ENCODE measurements at regions not wholly inside any gene's neighbourhood (a gene's known extent, or its start where the extent isn't known, plus 50 kb on each side); places are given as distances from the start of the nearest gene placed in this dataset.

- Mint-ChIP-seq H3K4me3 (no peak overlapping the region), H3K27me3 (no peaks in the 10 kb centered on the region), H3K9me3 (peaks cover 0 to 9% (median 3%) of the 10 kb centered on the region in 8 donors), H3K4me1 (no peaks in the 10 kb centered on the region), H3K36me3 (no peaks in the 10 kb centered on the region), H3K27ac (no peak overlapping the region)
- intact Hi-C loops (cut with micrococcal nuclease), result no loop called here
- no peak overlapping the region for H3K27ac ChIP-seq (ENCODE audit: low read depth, low read length)
- ChIA-PET POLR2A (ENCODE audit: partially characterized antibody) (no interaction called here), CTCF (ENCODE audit: partially characterized antibody) (no interaction called here)
- DNase-seq, result no peak
- H3K4me3 ChIP-seq (ENCODE audit: low read length in 2 of 2), result no peak overlapping the region
- H3K36me3 ChIP-seq (ENCODE audit: insufficient read depth, low read length), result no peaks in the 10 kb centered on the region
- H3K27me3 ChIP-seq (ENCODE audit: insufficient read depth, low read length), result no peaks in the 10 kb centered on the region
- no peaks in the 10 kb centered on the region for H3K9me3 ChIP-seq (ENCODE audit: control insufficient read depth in 1 of 2, low read length in 2 of 2)
- H3K4me1 ChIP-seq (ENCODE audit: insufficient read depth, low read length), result no peaks in the 10 kb centered on the region
These were observed 70.7 kb upstream of the TRPC7 start for GRCh38 chr5:136435946-136436543.

GRCh38 chr5:136434795-136435194 is 69.5 kb upstream of the TRPC7 start:
- Mint-ChIP-seq H3K4me1 (no peaks in the 10 kb centered on the region), H3K9me3 (peaks cover 0 to 7% (median 3%) of the 10 kb centered on the region in 8 donors), H3K27ac (no peak overlapping the region), H3K4me3 (no peak overlapping the region), H3K27me3 (no peaks in the 10 kb centered on the region), H3K36me3 (no peaks in the 10 kb centered on the region)
- DNase-seq, result no peak
- Histone ChIP-seq H3K27me3 (ENCODE audit: insufficient read depth, low read length) (no peaks in the 10 kb centered on the region), H3K36me3 (ENCODE audit: insufficient read depth, low read length) (no peaks in the 10 kb centered on the region), H3K9me3 (ENCODE audit: control insufficient read depth in 1 of 2, low read length in 2 of 2) (no peaks in the 10 kb centered on the region), H3K4me1 (ENCODE audit: insufficient read depth, low read length) (no peaks in the 10 kb centered on the region), H3K4me3 (ENCODE audit: low read length in 2 of 2) (no peak overlapping the region), H3K27ac (ENCODE audit: low read depth, low read length) (no peak overlapping the region)
- ChIA-PET CTCF (ENCODE audit: partially characterized antibody) (no interaction called here), POLR2A (ENCODE audit: partially characterized antibody) (no interaction called here)
- intact Hi-C loops (cut with micrococcal nuclease), result no loop called here

GRCh38 chr5:136432705-136433104 is 67.4 kb upstream of the TRPC7 start:
- intact Hi-C loops (cut with micrococcal nuclease), result no loop called here
- no peaks in the 10 kb centered on the region for H3K36me3 ChIP-seq (ENCODE audit: insufficient read depth, low read length)
- no peak for DNase-seq
- H3K36me3 Mint-ChIP-seq, result no peaks in the 10 kb centered on the region
- H3K4me3 Mint-ChIP-seq, result no peak overlapping the region
- no peaks in the 10 kb centered on the region for H3K4me1 Mint-ChIP-seq
- CTCF ChIA-PET (ENCODE audit: partially characterized antibody), result no interaction called here
- H3K27me3 Mint-ChIP-seq, result no peaks in the 10 kb centered on the region
- POLR2A ChIA-PET (ENCODE audit: partially characterized antibody), result no interaction called here
- no peaks in the 10 kb centered on the region for H3K27me3 ChIP-seq (ENCODE audit: insufficient read depth, low read length)
- no peak overlapping the region for H3K27ac ChIP-seq (ENCODE audit: low read depth, low read length)
- no peak overlapping the region for H3K4me3 ChIP-seq (ENCODE audit: low read length in 2 of 2)
- H3K9me3 ChIP-seq (ENCODE audit: control insufficient read depth in 1 of 2, low read length in 2 of 2), result no peaks in the 10 kb centered on the region
- H3K4me1 ChIP-seq (ENCODE audit: insufficient read depth, low read length), result no peaks in the 10 kb centered on the region
- H3K27ac Mint-ChIP-seq, result no peak overlapping the region
- peaks cover 0 to 4% (median 0%) of the 10 kb centered on the region in 8 donors for H3K9me3 Mint-ChIP-seq

- H3K27ac Mint-ChIP-seq, result no peak overlapping the region
- H3K4me1 Mint-ChIP-seq, result no peaks in the 10 kb centered on the region
- intact Hi-C loops (cut with micrococcal nuclease), result no loop called here
- Histone ChIP-seq H3K36me3 (ENCODE audit: insufficient read depth, low read length) (no peaks in the 10 kb centered on the region), H3K4me3 (ENCODE audit: low read length in 2 of 2) (no peak overlapping the region), H3K9me3 (ENCODE audit: control insufficient read depth in 1 of 2, low read length in 2 of 2) (no peaks in the 10 kb centered on the region), H3K27ac (ENCODE audit: low read depth, low read length) (no peak overlapping the region), H3K27me3 (ENCODE audit: insufficient read depth, low read length) (no peaks in the 10 kb centered on the region), H3K4me1 (ENCODE audit: insufficient read depth, low read length) (no peaks in the 10 kb centered on the region)
- no peaks in the 10 kb centered on the region for H3K36me3 Mint-ChIP-seq
- peaks cover 0 to 6% (median 0%) of the 10 kb centered on the region in 8 donors for H3K9me3 Mint-ChIP-seq
- CTCF ChIA-PET (ENCODE audit: partially characterized antibody), result no interaction called here
- H3K27me3 Mint-ChIP-seq, result peaks cover 0 to 2% of the 10 kb centered on the region in 2 donors
- POLR2A ChIA-PET (ENCODE audit: partially characterized antibody), result no interaction called here
- DNase-seq, result no peak
- H3K4me3 Mint-ChIP-seq, result no peak overlapping the region
These were observed 64.7 kb upstream of the TRPC7 start for GRCh38 chr5:136430081-136430480.

- Mint-ChIP-seq H3K36me3 (no peaks in the 10 kb centered on the region), H3K9me3 (peaks cover 0 to 2% (median 0%) of the 10 kb centered on the region in 8 donors), H3K27me3 (peaks cover 0 to 2% of the 10 kb centered on the region in 2 donors), H3K27ac (no peak overlapping the region), H3K4me1 (no peaks in the 10 kb centered on the region), H3K4me3 (no peak overlapping the region)
- no peaks in the 10 kb centered on the region for H3K4me1 ChIP-seq (ENCODE audit: insufficient read depth, low read length)
- POLR2A ChIA-PET (ENCODE audit: partially characterized antibody), result no interaction called here
- no peak for DNase-seq
- intact Hi-C loops (cut with micrococcal nuclease), result no loop called here
- CTCF ChIA-PET (ENCODE audit: partially characterized antibody), result no interaction called here
- no peaks in the 10 kb centered on the region for H3K27me3 ChIP-seq (ENCODE audit: insufficient read depth, low read length)
- no peaks in the 10 kb centered on the region for H3K36me3 ChIP-seq (ENCODE audit: insufficient read depth, low read length)
- H3K27ac ChIP-seq (ENCODE audit: low read depth, low read length), result no peak overlapping the region
- no peak overlapping the region for H3K4me3 ChIP-seq (ENCODE audit: low read length in 2 of 2)
- H3K9me3 ChIP-seq (ENCODE audit: control insufficient read depth in 1 of 2, low read length in 2 of 2), result no peaks in the 10 kb centered on the region
These were observed 62.1 kb upstream of the TRPC7 start for GRCh38 chr5:136427426-136427825.

- no peaks in the 10 kb centered on the region for H3K36me3 Mint-ChIP-seq
- no peak overlapping the region for H3K27ac ChIP-seq (ENCODE audit: low read depth, low read length)
- H3K27me3 ChIP-seq (ENCODE audit: insufficient read depth, low read length), result no peaks in the 10 kb centered on the region
- no peak overlapping the region for H3K4me3 Mint-ChIP-seq
- no peaks in the 10 kb centered on the region for H3K4me1 Mint-ChIP-seq
- DNase-seq, result no peak
- peaks cover 0 to 2% (median 0%) of the 10 kb centered on the region in 8 donors for H3K9me3 Mint-ChIP-seq
- H3K27me3 Mint-ChIP-seq, result peaks cover 0 to 2% of the 10 kb centered on the region in 2 donors
- H3K4me1 ChIP-seq (ENCODE audit: insufficient read depth, low read length), result no peaks in the 10 kb centered on the region
- H3K36me3 ChIP-seq (ENCODE audit: insufficient read depth, low read length), result no peaks in the 10 kb centered on the region
- no peak overlapping the region for H3K27ac Mint-ChIP-seq
- intact Hi-C loops (cut with micrococcal nuclease), result no loop called here
- CTCF ChIA-PET (ENCODE audit: partially characterized antibody), result no interaction called here
- POLR2A ChIA-PET (ENCODE audit: partially characterized antibody), result no interaction called here
- H3K4me3 ChIP-seq (ENCODE audit: low read length in 2 of 2), result no peak overlapping the region
- H3K9me3 ChIP-seq (ENCODE audit: control insufficient read depth in 1 of 2, low read length in 2 of 2), result no peaks in the 10 kb centered on the region
These were observed 60.6 kb upstream of the TRPC7 start for GRCh38 chr5:136425921-136426320.

GRCh38 chr5:136424835-136425584 is 59.7 kb upstream of the TRPC7 start:
- Mint-ChIP-seq H3K36me3 (no peaks in the 10 kb centered on the region), H3K9me3 (peaks cover 0 to 2% (median 0%) of the 10 kb centered on the region in 8 donors), H3K27ac (no peak overlapping the region), H3K4me1 (no peaks in the 10 kb centered on the region), H3K27me3 (peaks cover 0 to 4% of the 10 kb centered on the region in 2 donors), H3K4me3 (no peak overlapping the region)
- no peaks in the 10 kb centered on the region for H3K9me3 ChIP-seq (ENCODE audit: control insufficient read depth in 1 of 2, low read length in 2 of 2)
- H3K4me1 ChIP-seq (ENCODE audit: insufficient read depth, low read length), result no peaks in the 10 kb centered on the region
- intact Hi-C loops (cut with micrococcal nuclease), result no loop called here
- CTCF ChIA-PET (ENCODE audit: partially characterized antibody), result no interaction called here
- no peaks in the 10 kb centered on the region for H3K36me3 ChIP-seq (ENCODE audit: insufficient read depth, low read length)
- POLR2A ChIA-PET (ENCODE audit: partially characterized antibody), result no interaction called here
- DNase-seq, result peak; percentile 1 to 41 (median 10)
- H3K4me3 ChIP-seq (ENCODE audit: low read length in 2 of 2), result no peak overlapping the region
- H3K27me3 ChIP-seq (ENCODE audit: insufficient read depth, low read length), result no peaks in the 10 kb centered on the region
- H3K27ac ChIP-seq (ENCODE audit: low read depth, low read length), result no peak overlapping the region
